Smooth muscle cell (in vitro differentiated cells): ENCODE measurements at regions not wholly inside any gene's neighbourhood (a gene's known extent, or its start where the extent isn't known, plus 50 kb on each side); places are given as distances from the start of the nearest gene placed in this dataset.
A peak's percentile ranks its signal among the peaks of the same experiment; 100 is the strongest.

Source experiments
- DNase-seq: peaks from one replicate; lab custom pipeline; 2025; ENCODE audit not compliant: unreplicated experiment; lab: John Stamatoyannopoulos, UW
- H2AFZ ChIP-seq: fragments of 200-600 bp; sonication (generic); 2 replicates; pipeline ENCODE4 v1.6.0; 2016; ENCODE audit warnings: antibody characterized with exemption, low read depth, mild to moderate bottlenecking
- H3F3A ChIP-seq: fragments of 200-600 bp; sonication (generic); 2 replicates; pipeline ENCODE4 v1.6.0; 2017; ENCODE audit warnings: antibody characterized with exemption, low read depth
- H3K27ac ChIP-seq: fragments of 200-600 bp; sonication (generic); 2 replicates; pipeline ENCODE4 v1.5.1; 2016; ENCODE audit warnings: low read depth, mild to moderate bottlenecking
- H3K27me3 ChIP-seq: fragments of 200-600 bp; sonication (generic); 2 replicates; pipeline ENCODE4 v1.6.1; 2016; ENCODE audit warnings: low read depth, mild to moderate bottlenecking
- H3K36me3 ChIP-seq: fragments of 200-600 bp; sonication (generic); 2 replicates; pipeline ENCODE4 v1.5.1; 2016; ENCODE audit warnings: low read depth
- H3K4me1 ChIP-seq: fragments of 200-600 bp; sonication (generic); 2 replicates; pipeline ENCODE4 v1.5.1; 2016; ENCODE audit warnings: low read depth
- H3K4me2 ChIP-seq: fragments of 200-600 bp; sonication (generic); 2 replicates; pipeline ENCODE4 v1.6.0; 2016; ENCODE audit warnings: mild to moderate bottlenecking
- H3K4me3 ChIP-seq: fragments of 200-600 bp; sonication (generic); 2 replicates; pipeline ENCODE4 v1.5.1; 2016; ENCODE audit warnings: mild to moderate bottlenecking
- H3K79me2 ChIP-seq: fragments of 200-600 bp; sonication (generic); 2 replicates; pipeline ENCODE4 v1.6.0; 2016; ENCODE audit warnings: low read depth, mild to moderate bottlenecking
- H3K9ac ChIP-seq: fragments of 200-600 bp; sonication (generic); 2 replicates; pipeline ENCODE4 v1.6.0; 2016; ENCODE audit warnings: low read depth
- H3K9me3 ChIP-seq: fragments of 200-600 bp; sonication (generic); replicated peaks from 2 replicates; pipeline ENCODE4 v1.5.1; 2016; ENCODE audit warnings: low read depth
- H4K20me1 ChIP-seq: fragments of 200-600 bp; sonication (generic); 2 replicates; pipeline ENCODE4 v1.6.0; 2016; ENCODE audit warnings: low read depth
- WGBS: methylation state at CpG from one replicate; pipeline ENCODE4 v1.1.7; 2016; ENCODE audit warnings: low lambda C conversion rate; 5-methylcytosine and 5-hydroxymethylcytosine counted together
- TF ChIP-seq, protein P1 (sequence below): fragments of 200-600 bp; sonication (generic); IDR thresholded peaks from 2 replicates; pipeline ENCODE4 v1.5.1; 2017; ENCODE audit warnings: borderline replicate concordance, mild to moderate bottlenecking, antibody characterized with exemption; ENCODE audit not compliant: insufficient read depth, poor library complexity, severe bottlenecking

DNA sequence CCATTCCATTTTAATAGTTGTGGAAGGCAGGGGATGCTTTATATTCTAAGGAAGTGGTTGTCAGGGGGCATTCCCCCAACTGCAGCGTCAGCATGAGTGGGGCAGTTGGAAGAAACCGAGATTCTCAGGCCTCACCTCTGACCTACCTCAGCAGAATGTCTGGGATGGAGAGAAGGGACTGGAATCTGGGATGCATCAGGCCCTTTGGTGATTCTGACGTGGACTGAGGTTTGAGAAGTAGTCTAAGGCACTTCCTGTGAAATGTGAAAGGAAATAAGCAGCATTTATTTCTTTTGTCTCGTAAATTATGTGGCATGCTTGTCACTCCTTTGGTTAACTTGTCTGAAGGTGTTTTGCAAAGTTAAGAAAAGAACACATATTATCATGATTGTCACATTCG is 540.7 kb upstream of the NETO1 start:
- Histone ChIP-seq H3K27me3 (no peaks in the 10 kb centered on the region), H3K4me3 (no peak overlapping the region), H2AFZ (no peak overlapping the region), H3K9me3 (no peaks in the 10 kb centered on the region), H3K9ac (peak overlapping the region; percentile 81), H3K36me3 (no peaks in the 10 kb centered on the region), H3K27ac (peak overlapping the region; percentile 90), H3K4me1 (peaks cover 17% of the 10 kb centered on the region), H4K20me1 (no peaks in the 10 kb centered on the region), H3F3A (peaks cover 5% of the 10 kb centered on the region), H3K79me2 (no peaks in the 10 kb centered on the region), H3K4me2 (peak overlapping the region; percentile 38)
- WGBS: 35% methylated on average over 5 of the region's 5 CpGs
- TF ChIP-seq, protein P1, sequence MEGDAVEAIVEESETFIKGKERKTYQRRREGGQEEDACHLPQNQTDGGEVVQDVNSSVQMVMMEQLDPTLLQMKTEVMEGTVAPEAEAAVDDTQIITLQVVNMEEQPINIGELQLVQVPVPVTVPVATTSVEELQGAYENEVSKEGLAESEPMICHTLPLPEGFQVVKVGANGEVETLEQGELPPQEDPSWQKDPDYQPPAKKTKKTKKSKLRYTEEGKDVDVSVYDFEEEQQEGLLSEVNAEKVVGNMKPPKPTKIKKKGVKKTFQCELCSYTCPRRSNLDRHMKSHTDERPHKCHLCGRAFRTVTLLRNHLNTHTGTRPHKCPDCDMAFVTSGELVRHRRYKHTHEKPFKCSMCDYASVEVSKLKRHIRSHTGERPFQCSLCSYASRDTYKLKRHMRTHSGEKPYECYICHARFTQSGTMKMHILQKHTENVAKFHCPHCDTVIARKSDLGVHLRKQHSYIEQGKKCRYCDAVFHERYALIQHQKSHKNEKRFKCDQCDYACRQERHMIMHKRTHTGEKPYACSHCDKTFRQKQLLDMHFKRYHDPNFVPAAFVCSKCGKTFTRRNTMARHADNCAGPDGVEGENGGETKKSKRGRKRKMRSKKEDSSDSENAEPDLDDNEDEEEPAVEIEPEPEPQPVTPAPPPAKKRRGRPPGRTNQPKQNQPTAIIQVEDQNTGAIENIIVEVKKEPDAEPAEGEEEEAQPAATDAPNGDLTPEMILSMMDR: no peak
- no peak for DNase-seq

DNA sequence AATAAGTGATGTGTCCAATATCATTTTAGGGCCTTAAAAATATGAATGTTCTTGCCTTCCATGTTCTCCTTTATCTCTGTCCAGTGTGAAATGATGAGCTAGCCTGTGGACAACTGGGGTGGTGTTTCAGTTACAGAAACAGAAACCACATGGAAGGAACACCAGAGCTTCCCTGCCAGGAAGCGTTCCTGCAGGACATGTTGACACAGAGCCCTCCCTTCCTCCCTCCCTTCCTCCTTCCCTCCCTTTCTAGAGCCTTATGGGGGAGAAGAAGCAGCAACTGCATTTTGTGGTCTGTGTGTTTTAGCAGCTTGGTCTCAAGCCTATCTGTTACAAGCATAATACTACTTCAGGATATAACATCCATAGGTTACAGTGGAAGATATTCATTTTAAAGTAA is 539.7 kb upstream of the NETO1 start:
- 6% methylated on average over 1 of the region's 1 CpG for WGBS
- H3K36me3 ChIP-seq: no peaks in the 10 kb centered on the region
- peak overlapping the region; percentile 38 for H3K4me2 ChIP-seq
- H3K4me1 ChIP-seq: peaks cover 17% of the 10 kb centered on the region
- H3K27ac ChIP-seq: peak overlapping the region; percentile 90
- no peaks in the 10 kb centered on the region for H4K20me1 ChIP-seq
- TF ChIP-seq, protein P1: no peak
- no peaks in the 10 kb centered on the region for H3K27me3 ChIP-seq
- peak overlapping the region; percentile 81 for H3K9ac ChIP-seq
- DNase-seq: no peak
- no peak overlapping the region for H2AFZ ChIP-seq
- H3K9me3 ChIP-seq: no peaks in the 10 kb centered on the region
- no peaks in the 10 kb centered on the region for H3K79me2 ChIP-seq
- H3F3A ChIP-seq: peaks cover 5% of the 10 kb centered on the region
- no peak overlapping the region for H3K4me3 ChIP-seq

DNA sequence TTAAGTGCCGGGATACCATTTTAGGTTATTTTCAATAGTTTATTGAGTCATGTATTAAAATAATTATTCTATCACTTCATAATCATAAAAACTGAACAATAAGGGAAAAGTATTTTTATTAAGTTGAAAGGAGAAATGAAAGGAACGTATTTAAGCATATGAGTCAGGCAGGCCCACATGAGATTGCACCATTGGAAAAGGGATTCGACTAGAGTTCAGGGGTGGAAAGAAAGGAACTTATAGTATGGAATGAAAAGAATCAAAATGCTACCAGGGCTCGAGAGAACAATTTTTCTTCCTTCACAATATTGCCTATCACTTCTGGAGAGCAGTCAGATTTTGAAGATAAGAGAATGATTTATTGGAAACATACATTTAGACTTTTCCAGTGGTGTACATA is 516.5 kb upstream of the NETO1 start:
- no peak for DNase-seq
- no peak overlapping the region for H3K27ac ChIP-seq
- H4K20me1 ChIP-seq: no peaks in the 10 kb centered on the region
- H3K27me3 ChIP-seq: no peaks in the 10 kb centered on the region
- TF ChIP-seq, protein P1: no peak
- no peak overlapping the region for H3K4me2 ChIP-seq
- WGBS: 91% methylated on average over 4 of the region's 4 CpGs
- H3K36me3 ChIP-seq: no peaks in the 10 kb centered on the region
- H2AFZ ChIP-seq: no peak overlapping the region
- no peaks in the 10 kb centered on the region for H3K79me2 ChIP-seq
- H3K9ac ChIP-seq: no peak overlapping the region
- H3K9me3 ChIP-seq: no peaks in the 10 kb centered on the region
- no peaks in the 10 kb centered on the region for H3K4me1 ChIP-seq
- H3F3A ChIP-seq: no peaks in the 10 kb centered on the region
- H3K4me3 ChIP-seq: no peak overlapping the region

DNA sequence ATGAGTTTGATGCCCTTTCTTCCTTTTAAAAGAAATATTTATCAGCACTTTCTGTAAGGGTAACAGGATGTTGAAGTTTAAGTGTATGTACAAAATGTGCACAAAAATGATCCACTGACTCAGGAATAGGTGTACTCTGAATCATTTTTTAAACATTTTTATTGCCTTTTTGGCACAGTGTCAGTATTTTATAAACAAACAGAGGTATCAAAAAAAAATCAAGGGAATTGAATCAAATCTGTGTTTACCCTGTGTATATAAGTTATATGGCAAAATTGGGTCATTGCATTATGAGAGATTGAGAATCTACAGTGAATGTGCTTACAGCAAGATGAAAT is 513.9 kb upstream of the NETO1 start:
- H3K27ac ChIP-seq: no peak overlapping the region
- H3K79me2 ChIP-seq: no peaks in the 10 kb centered on the region
- DNase-seq: no peak
- no peak overlapping the region for H2AFZ ChIP-seq
- H3K9me3 ChIP-seq: no peaks in the 10 kb centered on the region
- no peak overlapping the region for H3K4me3 ChIP-seq
- H3K9ac ChIP-seq: no peak overlapping the region
- H3F3A ChIP-seq: no peaks in the 10 kb centered on the region
- TF ChIP-seq, protein P1: no peak
- no peak overlapping the region for H3K4me2 ChIP-seq
- H3K36me3 ChIP-seq: no peaks in the 10 kb centered on the region
- H3K27me3 ChIP-seq: no peaks in the 10 kb centered on the region
- H3K4me1 ChIP-seq: no peaks in the 10 kb centered on the region
- no peaks in the 10 kb centered on the region for H4K20me1 ChIP-seq
